Activated T-cell treated with anti-CD3 and anti-CD28 coated beads, Interleukin-2, amount 50 U/mL, for 48 hours (primary cell): ENCODE measurements at regions not wholly inside any gene's neighbourhood (a gene's known extent, or its start where the extent isn't known, plus 50 kb on each side); places are given as distances from the start of the nearest gene placed in this dataset.
"Not testable (repeated sequence)": the region's sequence is repeated elsewhere in the genome, so short reads cannot be mapped to it uniquely, and the experiment has no call there.

Experiments
- DNase-seq, 2 experiments: peaks; one replicate each; pipeline ENCODE4 v3.0.0-alpha.2; 2020

GRCh38 chr3:89783341-89783927 is 676.0 kb downstream of the EPHA3 start:
- no peak for DNase-seq

DNA sequence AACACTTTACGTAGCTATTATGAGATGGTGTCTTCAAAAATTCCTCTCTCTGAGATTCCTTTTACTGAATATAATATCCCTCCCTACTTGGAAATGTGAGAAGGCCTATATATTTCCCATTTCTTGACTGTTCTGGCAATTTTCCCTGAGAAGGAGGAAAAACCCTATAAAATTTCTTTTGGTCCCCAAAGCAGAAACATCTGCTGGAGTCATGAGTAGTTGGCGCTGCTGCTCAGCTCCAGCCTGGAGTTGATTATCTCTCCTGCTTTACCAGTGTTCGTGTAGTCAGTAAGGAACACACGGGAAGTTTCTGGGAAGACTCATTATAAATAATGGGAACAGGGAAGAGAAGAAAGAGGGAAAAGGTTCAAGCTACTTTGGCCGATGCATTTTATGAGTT is 680.1 kb downstream of the EPHA3 start:
- DNase-seq: no peak

DNA sequence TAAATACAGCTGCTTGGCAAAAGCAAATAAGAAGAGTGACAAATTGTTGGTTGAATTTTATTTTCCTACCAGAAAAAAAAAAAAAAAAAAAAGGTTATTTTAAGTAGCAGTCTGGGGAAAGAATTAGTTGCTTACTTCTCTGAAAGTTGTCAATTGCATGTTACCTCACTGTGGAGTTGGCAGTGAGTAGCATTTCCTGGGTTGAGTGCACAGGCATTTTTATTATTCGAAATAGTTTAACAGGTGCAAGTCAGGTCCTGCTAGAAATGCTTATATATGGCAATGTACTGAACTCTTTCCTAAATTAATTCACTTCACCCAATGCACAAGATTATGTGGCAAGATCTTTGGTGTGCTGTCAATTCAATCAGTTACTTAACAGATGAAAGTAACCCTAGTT is 680.6 kb downstream of the EPHA3 start:
- DNase-seq: no peak

- DNase-seq: no peak
These were observed 688.1 kb downstream of the EPHA3 start for GRCh38 chr3:89795506-89795905.

GRCh38 chr3:89802881-89803280 is 695.5 kb downstream of the EPHA3 start:
- DNase-seq: no peak

- no peak for DNase-seq
These were observed 696.3 kb downstream of the EPHA3 start for GRCh38 chr3:89803711-89804110.

- no peak for DNase-seq
These were observed 698.7 kb downstream of the EPHA3 start for GRCh38 chr3:89806166-89806565.

GRCh38 chr3:89808680-89809197 is 701.3 kb downstream of the EPHA3 start:
- DNase-seq: no peak

DNA sequence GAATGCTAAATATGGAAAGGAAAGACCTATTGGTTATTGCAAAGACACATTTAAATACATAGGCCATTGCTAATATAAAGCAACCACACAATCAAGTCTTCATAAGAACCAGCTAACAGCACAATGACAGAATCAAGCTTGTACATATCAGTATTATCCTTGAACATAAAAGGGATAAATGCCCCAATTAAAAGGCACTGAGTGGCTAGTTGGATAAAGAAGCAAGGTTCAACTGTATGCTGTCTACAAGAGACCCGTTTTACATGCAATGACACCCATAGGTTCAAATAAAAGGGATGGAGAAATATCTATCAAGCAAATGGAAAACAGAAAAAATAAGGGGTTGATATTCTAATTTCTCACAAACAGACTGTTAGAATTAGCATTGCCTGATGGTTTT is 706.1 kb downstream of the EPHA3 start:
- no peak for DNase-seq

DNA sequence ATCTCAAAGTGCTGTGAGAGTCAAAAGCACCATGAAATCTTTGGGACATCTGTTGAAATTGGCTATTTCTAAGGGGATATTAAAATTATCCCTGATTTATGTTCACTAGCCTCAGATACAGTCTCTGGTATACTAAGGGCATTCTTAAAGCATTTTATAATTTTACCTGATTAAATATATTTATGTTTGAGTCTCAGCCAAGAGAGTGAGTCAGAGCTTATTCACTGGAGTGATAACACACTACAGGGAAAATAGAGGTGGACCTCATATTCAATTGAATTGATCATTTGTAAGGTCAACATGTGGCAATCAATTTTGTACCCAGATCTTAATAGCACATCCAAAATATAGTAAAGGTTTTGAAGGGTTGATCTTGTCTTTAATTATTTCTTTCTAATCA is 733.6 kb downstream of the EPHA3 start:
- no peak for DNase-seq

DNA sequence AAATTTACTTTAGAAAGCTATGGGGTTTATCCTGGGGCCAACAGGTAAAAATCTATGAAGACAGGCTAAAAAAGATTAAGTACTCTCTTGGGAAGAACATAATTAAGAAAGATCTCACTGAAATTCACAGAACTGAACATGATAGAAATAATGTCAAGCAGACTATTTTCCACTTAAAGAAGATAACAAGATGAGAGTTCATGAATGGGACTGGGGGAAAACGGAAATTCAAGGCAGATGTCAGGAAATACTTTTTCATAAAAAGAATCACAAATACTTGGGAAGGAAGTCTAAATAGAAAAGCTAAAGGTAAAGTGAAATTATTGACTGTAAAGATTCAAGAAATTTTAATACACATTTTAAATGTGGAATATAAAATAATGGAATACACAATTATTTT is 737.6 kb downstream of the EPHA3 start:
- DNase-seq: no peak

DNA sequence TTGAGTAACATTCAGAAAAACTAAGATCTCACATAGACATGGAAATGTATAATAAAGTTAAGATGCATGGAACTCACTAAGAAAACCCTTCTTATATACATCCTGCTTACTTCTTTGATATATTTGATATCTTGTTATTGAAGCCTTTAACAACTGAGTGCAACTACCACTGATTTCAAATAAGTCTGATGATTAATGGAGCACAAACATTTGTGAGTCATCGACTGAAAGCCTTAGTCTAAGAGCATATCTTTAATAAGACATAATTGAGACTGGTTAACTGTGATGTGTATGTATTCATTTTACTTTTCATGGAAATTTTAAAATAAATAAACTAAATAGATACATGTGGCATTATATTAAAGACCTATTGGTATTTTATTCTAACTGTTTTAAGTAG is 740.5 kb downstream of the EPHA3 start:
- DNase-seq: no peak

DNA sequence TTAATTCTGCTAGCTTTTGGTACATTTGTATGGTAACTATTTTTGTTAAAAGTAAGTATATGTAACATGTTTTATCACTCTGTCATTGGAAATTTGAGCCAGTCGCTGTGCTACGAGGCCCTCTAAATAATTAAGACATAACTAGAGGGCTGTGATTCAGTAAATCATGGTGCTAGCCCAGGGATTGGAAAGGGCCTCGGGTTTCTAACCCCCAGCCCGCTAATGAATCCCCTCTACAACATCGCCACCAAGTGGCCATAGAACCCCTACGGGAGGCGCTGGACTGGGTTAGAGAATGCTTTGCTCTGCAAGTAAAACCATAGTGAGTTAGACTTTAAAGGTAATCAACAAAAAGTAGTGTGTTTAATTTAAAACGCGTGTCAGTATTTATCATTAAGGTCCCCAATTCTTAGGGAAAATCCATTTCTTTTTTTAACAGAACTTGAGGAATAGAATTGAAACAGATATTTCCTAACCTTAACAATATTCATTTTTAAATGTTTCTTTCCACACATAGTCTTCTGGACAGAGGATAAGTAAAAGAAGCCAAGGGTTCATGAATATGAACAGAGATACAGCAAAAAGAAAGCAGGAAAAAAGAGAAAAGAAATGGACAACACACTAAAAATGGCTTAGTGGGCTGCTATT is 744.7 kb downstream of the EPHA3 start:
- no peak for DNase-seq

- DNase-seq: no peak
These were observed 752.3 kb downstream of the EPHA3 start for GRCh38 chr3:89859757-89860156.

DNA sequence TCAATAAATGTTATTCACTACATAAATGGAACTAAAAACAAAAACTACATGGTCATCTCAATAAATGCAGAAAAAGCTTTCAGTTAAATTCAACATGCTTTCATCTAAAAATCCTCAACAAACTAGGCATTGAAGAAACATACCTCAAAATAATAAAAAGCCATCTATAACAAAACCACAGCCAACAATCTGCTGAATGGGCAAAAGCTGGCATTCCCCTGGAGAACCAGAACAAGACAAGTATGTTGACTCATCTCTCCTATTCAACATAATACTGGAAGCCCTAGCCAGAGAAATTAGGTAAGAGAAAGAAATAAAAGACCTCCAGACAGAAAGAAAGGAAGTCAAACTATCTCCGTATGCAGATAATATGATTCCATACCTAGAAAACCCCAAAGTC is 759.9 kb downstream of the EPHA3 start:
- DNase-seq: no peak

DNA sequence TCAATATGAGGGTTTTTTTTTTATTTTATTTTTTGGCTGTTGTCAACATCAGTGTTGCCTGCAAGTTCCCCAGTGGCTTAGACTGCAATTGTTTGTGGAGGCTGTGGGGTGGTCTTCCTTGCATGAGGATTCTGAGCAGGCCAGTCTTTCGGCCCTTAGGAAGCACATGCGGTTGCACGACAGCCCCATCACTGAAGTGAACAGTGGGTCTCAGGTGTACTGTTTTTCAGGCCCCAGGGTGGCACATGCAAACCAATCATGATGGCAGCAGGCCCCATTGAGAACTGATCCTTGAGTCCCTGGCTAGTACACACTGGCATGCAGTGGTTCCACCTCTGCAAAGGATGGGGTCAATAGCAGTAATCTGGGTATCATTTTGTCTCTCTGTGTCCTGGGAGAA is 768.7 kb downstream of the EPHA3 start:
- no peak for DNase-seq

DNA sequence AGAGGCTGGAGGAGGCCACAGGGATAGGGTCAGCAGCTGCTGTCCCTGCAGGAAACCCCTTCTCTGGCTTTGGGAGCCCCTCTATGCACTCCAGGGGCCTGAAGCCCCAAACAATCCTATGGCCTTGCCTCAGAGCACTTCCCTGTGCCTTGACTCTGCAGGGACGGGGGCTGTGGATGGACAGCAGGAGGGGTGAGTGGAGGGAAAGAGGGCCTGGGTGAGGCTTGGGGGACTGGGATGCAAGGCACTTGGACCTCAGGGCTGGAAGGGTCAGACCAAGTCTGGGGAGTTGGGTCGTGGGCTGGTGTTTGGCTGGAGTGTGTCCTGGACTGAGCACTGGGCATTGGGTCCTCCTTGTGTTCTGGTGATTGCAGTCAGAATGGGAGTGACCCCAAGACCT is 769.8 kb downstream of the EPHA3 start:
- DNase-seq: no peak

DNA sequence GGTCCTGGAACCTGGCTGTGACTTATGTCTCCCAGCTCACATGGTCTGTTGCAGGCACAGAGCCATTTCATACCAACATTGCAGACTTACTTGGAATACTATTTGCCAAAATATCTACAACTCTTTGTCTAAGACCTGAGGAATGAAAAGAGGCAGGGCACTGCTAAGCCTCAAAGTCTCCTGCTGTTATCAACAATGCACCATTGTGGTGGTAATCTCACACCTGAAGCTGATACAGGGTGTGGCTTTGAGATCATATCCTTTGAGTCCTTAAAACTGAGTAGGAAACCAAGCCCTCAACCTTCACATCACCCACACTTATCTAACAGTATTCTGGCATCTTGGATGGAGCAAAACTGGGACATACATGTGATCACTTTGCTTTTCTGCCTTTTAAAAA is 782.0 kb downstream of the EPHA3 start:
- DNase-seq: no peak

GRCh38 chr3:89908711-89909213 is 801.3 kb downstream of the EPHA3 start:
- no peak for DNase-seq

DNA sequence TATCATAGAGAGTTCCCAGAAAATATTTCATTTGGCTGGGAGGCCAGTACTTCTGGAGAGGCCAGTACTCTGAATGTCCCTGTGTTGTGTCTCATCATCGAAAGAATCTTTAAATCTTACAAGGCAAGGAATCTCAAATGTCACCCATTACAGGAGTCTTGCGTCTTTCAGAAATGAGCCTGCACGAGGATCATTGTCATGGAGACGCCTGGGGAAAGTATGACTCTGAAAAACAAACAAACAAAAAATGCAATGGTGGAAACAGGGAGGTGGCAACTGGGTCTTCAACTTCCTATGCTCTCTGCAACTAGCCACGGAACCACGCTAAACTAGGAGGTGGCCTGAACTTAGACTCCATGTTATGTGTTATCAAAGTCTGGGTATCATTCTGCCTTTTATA is 804.6 kb downstream of the EPHA3 start:
- no peak for DNase-seq

DNA sequence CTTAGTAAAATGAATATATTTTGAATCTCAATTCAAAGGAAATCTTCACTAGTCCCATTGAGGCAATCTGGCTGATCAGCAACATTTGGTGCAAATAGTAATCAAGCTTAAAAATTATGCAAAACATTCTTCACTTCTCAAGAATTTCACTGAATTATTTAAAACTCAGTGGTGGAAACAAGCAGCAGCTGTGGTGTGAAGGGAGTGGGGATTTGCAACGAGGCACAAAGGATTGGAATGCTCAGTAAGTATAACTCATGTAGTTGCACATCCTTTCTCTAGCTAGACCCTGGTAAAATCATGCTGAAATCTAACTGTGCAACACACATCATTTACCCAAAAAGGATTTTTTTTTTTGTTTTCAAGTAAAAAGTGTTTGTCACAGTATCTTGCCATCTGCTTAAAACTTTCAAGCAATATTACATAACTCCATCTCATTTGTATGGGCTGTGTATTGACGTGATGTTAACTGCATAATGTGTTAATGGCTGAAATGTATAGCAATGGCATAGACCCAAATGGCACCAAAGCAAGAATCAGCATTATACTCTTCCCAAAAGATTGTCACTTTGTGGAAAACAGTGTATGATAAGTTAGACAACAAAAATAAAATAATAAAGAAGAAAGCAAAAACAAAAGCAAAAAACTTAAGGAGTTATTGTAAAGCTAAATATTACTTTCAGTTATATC is 816.6 kb downstream of the EPHA3 start:
- no peak for DNase-seq

- no peak for DNase-seq
These were observed 818.6 kb downstream of the EPHA3 start for GRCh38 chr3:89925976-89926375.

- DNase-seq: no peak
These were observed 825.5 kb downstream of the EPHA3 start for GRCh38 chr3:89932882-89933281.

- not testable (repeated sequence) for DNase-seq
These were observed 837.0 kb downstream of the EPHA3 start for GRCh38 chr3:89944461-89944860.
